ENCODE measurements at regions not wholly inside any gene's neighbourhood (a gene's known extent, or its start where the extent isn't known, plus 50 kb on each side); places are given as distances from the start of the nearest gene placed in this dataset.

GRCh38 chr10:33801705-33802104 lies 467.2 kb upstream of the NRP1 start:
- Histone ChIP-seq H3K27me3 (ENCODE audit: control insufficient read depth, insufficient read depth, low read length) (no peaks in the 10 kb centered on the region), H3K4me3 (ENCODE audit: low read depth, low read length) (no peak overlapping the region), H3K36me3 (ENCODE audit: control insufficient read depth, insufficient read depth, low read length) (no peaks in the 10 kb centered on the region)
- no peak for TF ChIP-seq CTCF (IDR thresholded peaks at IDR 0.05; ENCODE audit: insufficient read depth, low read length, severe bottlenecking)
- peak; percentile 88 for DNase-seq (ENCODE audit: low read depth)
- peak; percentile 7 for FAIRE-seq

GRCh38 chr10:33800986-33801385 lies 466.5 kb upstream of the NRP1 start:
- peak; percentile 3 for DNase-seq (ENCODE audit: low read depth)
- no peak for TF ChIP-seq CTCF (IDR thresholded peaks at IDR 0.05; ENCODE audit: insufficient read depth, low read length, severe bottlenecking)
- no peak for FAIRE-seq
- Histone ChIP-seq H3K27me3 (ENCODE audit: control insufficient read depth, insufficient read depth, low read length) (no peaks in the 10 kb centered on the region), H3K36me3 (ENCODE audit: control insufficient read depth, insufficient read depth, low read length) (no peaks in the 10 kb centered on the region), H3K4me3 (ENCODE audit: low read depth, low read length) (no peak overlapping the region)

- Histone ChIP-seq H3K4me3 (ENCODE audit: low read depth, low read length) (no peak overlapping the region), H3K36me3 (ENCODE audit: control insufficient read depth, insufficient read depth, low read length) (no peaks in the 10 kb centered on the region), H3K27me3 (ENCODE audit: control insufficient read depth, insufficient read depth, low read length) (no peaks in the 10 kb centered on the region)
- TF ChIP-seq CTCF (IDR thresholded peaks at IDR 0.05; ENCODE audit: insufficient read depth, low read length, severe bottlenecking) = no peak
- DNase-seq (ENCODE audit: low read depth) (peak; percentile 4), FAIRE-seq (no peak)
Measured at GRCh38 chr10:33800545-33800944, 466.1 kb upstream of the NRP1 start.

GRCh38 chr10:33799944-33800323 lies 465.5 kb upstream of the NRP1 start:
- DNase-seq (ENCODE audit: low read depth) (no peak), FAIRE-seq (no peak)
- no peaks in the 10 kb centered on the region for H3K36me3 ChIP-seq (ENCODE audit: control insufficient read depth, insufficient read depth, low read length)
- H3K4me3 ChIP-seq (ENCODE audit: low read depth, low read length) = no peak overlapping the region
- H3K27me3 ChIP-seq (ENCODE audit: control insufficient read depth, insufficient read depth, low read length) = no peaks in the 10 kb centered on the region
- TF ChIP-seq CTCF (IDR thresholded peaks at IDR 0.05; ENCODE audit: insufficient read depth, low read length, severe bottlenecking) = no peak

GRCh38 chr10:33799281-33799943 lies 464.9 kb upstream of the NRP1 start:
- Histone ChIP-seq H3K36me3 (ENCODE audit: control insufficient read depth, insufficient read depth, low read length) (no peaks in the 10 kb centered on the region), H3K27me3 (ENCODE audit: control insufficient read depth, insufficient read depth, low read length) (no peaks in the 10 kb centered on the region), H3K4me3 (ENCODE audit: low read depth, low read length) (no peak overlapping the region)
- FAIRE-seq (no peak), DNase-seq (ENCODE audit: low read depth) (no peak)
- TF ChIP-seq CTCF (IDR thresholded peaks at IDR 0.05; ENCODE audit: insufficient read depth, low read length, severe bottlenecking) = no peak

GRCh38 chr10:33798754-33799153 lies 464.3 kb upstream of the NRP1 start:
- Histone ChIP-seq H3K36me3 (ENCODE audit: control insufficient read depth, insufficient read depth, low read length) (no peaks in the 10 kb centered on the region), H3K27me3 (ENCODE audit: control insufficient read depth, insufficient read depth, low read length) (no peaks in the 10 kb centered on the region), H3K4me3 (ENCODE audit: low read depth, low read length) (no peak overlapping the region)
- FAIRE-seq (no peak), DNase-seq (ENCODE audit: low read depth) (no peak)
- no peak for TF ChIP-seq CTCF (IDR thresholded peaks at IDR 0.05; ENCODE audit: insufficient read depth, low read length, severe bottlenecking)
